ENCODE measurements at regions not wholly inside any gene's neighbourhood (a gene's known extent, or its start where the extent isn't known, plus 50 kb on each side); places are given as distances from the start of the nearest gene placed in this dataset.
"Not testable (repeated sequence)": the region's sequence is repeated elsewhere in the genome, so short reads cannot be mapped to it uniquely, and the experiment has no call there.

GRCh38 chr5:67844924-67845323, 370.6 kb upstream of the PIK3R1 start:
- H3K36me3 ChIP-seq (ENCODE audit: control insufficient read depth, insufficient read depth, low read length) = no peaks in the 10 kb centered on the region
- H3K4me3 ChIP-seq (ENCODE audit: low read depth, low read length) = no peak overlapping the region
- TF ChIP-seq, protein P1, sequence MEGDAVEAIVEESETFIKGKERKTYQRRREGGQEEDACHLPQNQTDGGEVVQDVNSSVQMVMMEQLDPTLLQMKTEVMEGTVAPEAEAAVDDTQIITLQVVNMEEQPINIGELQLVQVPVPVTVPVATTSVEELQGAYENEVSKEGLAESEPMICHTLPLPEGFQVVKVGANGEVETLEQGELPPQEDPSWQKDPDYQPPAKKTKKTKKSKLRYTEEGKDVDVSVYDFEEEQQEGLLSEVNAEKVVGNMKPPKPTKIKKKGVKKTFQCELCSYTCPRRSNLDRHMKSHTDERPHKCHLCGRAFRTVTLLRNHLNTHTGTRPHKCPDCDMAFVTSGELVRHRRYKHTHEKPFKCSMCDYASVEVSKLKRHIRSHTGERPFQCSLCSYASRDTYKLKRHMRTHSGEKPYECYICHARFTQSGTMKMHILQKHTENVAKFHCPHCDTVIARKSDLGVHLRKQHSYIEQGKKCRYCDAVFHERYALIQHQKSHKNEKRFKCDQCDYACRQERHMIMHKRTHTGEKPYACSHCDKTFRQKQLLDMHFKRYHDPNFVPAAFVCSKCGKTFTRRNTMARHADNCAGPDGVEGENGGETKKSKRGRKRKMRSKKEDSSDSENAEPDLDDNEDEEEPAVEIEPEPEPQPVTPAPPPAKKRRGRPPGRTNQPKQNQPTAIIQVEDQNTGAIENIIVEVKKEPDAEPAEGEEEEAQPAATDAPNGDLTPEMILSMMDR (IDR thresholded peaks at IDR 0.05; ENCODE audit: insufficient read depth, low read length, poor library complexity, severe bottlenecking) = no peak
- no peaks in the 10 kb centered on the region for H3K27me3 ChIP-seq (ENCODE audit: control insufficient read depth, insufficient read depth, low read length)
- DNase-seq (ENCODE audit: low read depth) = no peak

- DNase-seq (ENCODE audit: low read depth) = no peak
- Histone ChIP-seq H3K4me3 (ENCODE audit: low read depth, low read length) (no peak overlapping the region), H3K36me3 (ENCODE audit: control insufficient read depth, insufficient read depth, low read length) (no peaks in the 10 kb centered on the region), H3K27me3 (ENCODE audit: control insufficient read depth, insufficient read depth, low read length) (no peaks in the 10 kb centered on the region)
- TF ChIP-seq, protein P1 (IDR thresholded peaks at IDR 0.05; ENCODE audit: insufficient read depth, low read length, poor library complexity, severe bottlenecking) = no peak
Measured at GRCh38 chr5:67842806-67843205, 372.8 kb upstream of the PIK3R1 start.

GRCh38 chr5:67837225-67837624, 378.3 kb upstream of the PIK3R1 start:
- H3K4me3 ChIP-seq (ENCODE audit: low read depth, low read length); H3K36me3 ChIP-seq (ENCODE audit: control insufficient read depth, insufficient read depth, low read length); DNase-seq (ENCODE audit: low read depth); H3K27me3 ChIP-seq (ENCODE audit: control insufficient read depth, insufficient read depth, low read length): not testable (repeated sequence)

GRCh38 chr5:67836496-67836895, 379.1 kb upstream of the PIK3R1 start:
- not testable (repeated sequence) for H3K4me3 ChIP-seq (ENCODE audit: low read depth, low read length); H3K36me3 ChIP-seq (ENCODE audit: control insufficient read depth, insufficient read depth, low read length); DNase-seq (ENCODE audit: low read depth)

DNA sequence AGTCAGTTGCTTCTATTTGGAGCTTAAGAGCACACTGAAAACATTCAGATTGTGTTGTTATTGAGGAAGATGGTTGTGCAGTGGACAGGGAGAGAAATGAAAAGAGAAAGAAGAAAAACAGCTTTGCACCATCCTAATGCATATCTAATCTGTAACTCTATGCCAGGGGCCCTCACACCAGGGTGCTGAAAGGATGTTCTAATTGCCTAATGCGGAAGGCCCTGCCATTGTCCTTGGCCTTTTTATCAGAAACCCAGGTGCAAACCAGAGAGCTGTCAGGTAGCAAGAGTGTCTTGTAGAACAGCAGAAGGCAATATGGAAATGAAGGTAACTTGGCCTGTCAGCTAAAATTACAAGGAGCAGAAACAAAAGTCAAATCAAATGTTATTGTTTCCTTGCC, 384.5 kb upstream of the PIK3R1 start:
- Histone ChIP-seq H3K36me3 (ENCODE audit: control insufficient read depth, insufficient read depth, low read length) (no peaks in the 10 kb centered on the region), H3K4me3 (ENCODE audit: low read depth, low read length) (no peak overlapping the region), H3K27me3 (ENCODE audit: control insufficient read depth, insufficient read depth, low read length) (no peaks in the 10 kb centered on the region)
- TF ChIP-seq, protein P1 (IDR thresholded peaks at IDR 0.05; ENCODE audit: insufficient read depth, low read length, poor library complexity, severe bottlenecking) = no peak
- DNase-seq (ENCODE audit: low read depth) = no peak

More at GRCh38 chr5:67836496-67836895, 379.1 kb upstream of the PIK3R1 start:
- H3K27me3 ChIP-seq (ENCODE audit: control insufficient read depth, insufficient read depth, low read length) = not testable (repeated sequence)

- no peaks in the 10 kb centered on the region for H3K36me3 ChIP-seq (ENCODE audit: control insufficient read depth, insufficient read depth, low read length)
- no peak overlapping the region for H3K4me3 ChIP-seq (ENCODE audit: low read depth, low read length)
- TF ChIP-seq, protein P1 (IDR thresholded peaks at IDR 0.05; ENCODE audit: insufficient read depth, low read length, poor library complexity, severe bottlenecking) = no peak
- H3K27me3 ChIP-seq (ENCODE audit: control insufficient read depth, insufficient read depth, low read length) = no peaks in the 10 kb centered on the region
- no peak for DNase-seq (ENCODE audit: low read depth)
Measured at GRCh38 chr5:67827541-67827940, 388.0 kb upstream of the PIK3R1 start.

DNA sequence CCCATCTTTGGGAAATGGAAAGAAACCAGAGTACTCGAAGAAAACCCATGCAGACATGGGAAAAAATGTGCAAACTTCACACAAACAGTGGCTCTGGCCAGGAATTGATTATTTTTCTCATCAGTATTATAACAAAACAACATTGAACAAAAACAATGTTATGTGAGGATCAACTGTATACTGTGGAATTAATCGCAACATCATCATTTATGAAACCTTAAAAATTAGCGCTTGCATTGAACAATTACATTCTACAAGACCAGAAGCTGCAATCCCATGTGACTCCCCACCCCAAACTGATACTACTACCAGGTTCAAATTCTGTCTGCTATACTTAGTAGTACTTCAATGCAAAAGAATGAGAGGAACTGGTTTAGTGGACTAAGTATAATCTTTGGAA, 390.7 kb upstream of the PIK3R1 start:
- Histone ChIP-seq H3K36me3 (ENCODE audit: control insufficient read depth, insufficient read depth, low read length) (no peaks in the 10 kb centered on the region), H3K4me3 (ENCODE audit: low read depth, low read length) (no peak overlapping the region), H3K27me3 (ENCODE audit: control insufficient read depth, insufficient read depth, low read length) (no peaks in the 10 kb centered on the region)
- TF ChIP-seq, protein P1 (IDR thresholded peaks at IDR 0.05; ENCODE audit: insufficient read depth, low read length, poor library complexity, severe bottlenecking) = no peak
- DNase-seq (ENCODE audit: low read depth) = no peak

Data from kidney epithelial cell (primary cell).